HFFc6 (cell line): ENCODE measurements at regions not wholly inside any gene's neighbourhood (a gene's known extent, or its start where the extent isn't known, plus 50 kb on each side); places are given as distances from the start of the nearest gene placed in this dataset.

Experiments used
- DNase-seq: peaks from one replicate; pipeline ENCODE4 v3.0.0-alpha.2; 2018
- H3K27ac Mint-ChIP-seq: 2 replicates; pipeline ENCODE4 v1.8.0; 2020; ENCODE audit warnings: mild to moderate bottlenecking, mixed read lengths
- H3K27me3 Mint-ChIP-seq: 2 replicates; pipeline ENCODE4 v1.8.0; 2021; ENCODE audit warnings: mild to moderate bottlenecking, moderate library complexity, mixed read lengths; ENCODE audit not compliant: insufficient read depth
- H3K36me3 Mint-ChIP-seq: 2 replicates; pipeline ENCODE4 v1.8.0; 2021; ENCODE audit warnings: low read depth, mixed read lengths
- H3K4me1 Mint-ChIP-seq: 2 replicates; pipeline ENCODE4 v1.8.0; 2020; ENCODE audit warnings: low read depth, mixed read lengths
- H3K4me3 Mint-ChIP-seq: 2 replicates; pipeline ENCODE4 v1.8.0; 2020; ENCODE audit warnings: mild to moderate bottlenecking, moderate library complexity, mixed read lengths
- H3K9me3 Mint-ChIP-seq: 2 replicates; pipeline ENCODE4 v1.8.0; 2020; ENCODE audit warnings: mild to moderate bottlenecking, mixed read lengths
- TF ChIP-seq, protein P1 (sequence below): fragments of 200-600 bp; sonication (generic); IDR thresholded peaks from 2 replicates; pipeline ENCODE4 v1.5.0; 2021; ENCODE audit warnings: antibody characterized with exemption, mild to moderate bottlenecking

DNA sequence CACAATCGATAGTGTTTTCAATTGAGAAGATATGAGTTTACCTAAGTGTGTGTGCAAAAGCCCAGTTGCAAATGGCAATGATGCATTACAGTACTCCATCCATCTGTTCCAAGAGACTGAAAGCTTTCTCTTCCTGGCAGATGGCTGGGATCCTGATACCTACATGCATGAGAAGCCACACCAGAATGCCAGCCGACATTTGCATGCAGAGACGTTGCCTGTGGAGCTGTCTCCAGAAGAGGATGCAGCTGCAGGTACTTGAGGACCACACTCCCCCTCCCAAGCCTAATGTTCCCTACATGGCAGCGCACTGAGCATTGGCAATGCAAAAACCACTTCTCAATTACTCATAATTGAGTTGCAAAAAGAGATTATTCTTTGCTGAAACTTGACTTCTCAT, 332.1 kb downstream of the WDR11 start:
- Mint-ChIP-seq H3K27me3 (no peaks in the 10 kb centered on the region), H3K4me3 (no peak overlapping the region), H3K27ac (no peak overlapping the region), H3K4me1 (no peaks in the 10 kb centered on the region), H3K9me3 (peaks cover 10% of the 10 kb centered on the region), H3K36me3 (no peaks in the 10 kb centered on the region)
- DNase-seq: no peak
- TF ChIP-seq, protein P1, sequence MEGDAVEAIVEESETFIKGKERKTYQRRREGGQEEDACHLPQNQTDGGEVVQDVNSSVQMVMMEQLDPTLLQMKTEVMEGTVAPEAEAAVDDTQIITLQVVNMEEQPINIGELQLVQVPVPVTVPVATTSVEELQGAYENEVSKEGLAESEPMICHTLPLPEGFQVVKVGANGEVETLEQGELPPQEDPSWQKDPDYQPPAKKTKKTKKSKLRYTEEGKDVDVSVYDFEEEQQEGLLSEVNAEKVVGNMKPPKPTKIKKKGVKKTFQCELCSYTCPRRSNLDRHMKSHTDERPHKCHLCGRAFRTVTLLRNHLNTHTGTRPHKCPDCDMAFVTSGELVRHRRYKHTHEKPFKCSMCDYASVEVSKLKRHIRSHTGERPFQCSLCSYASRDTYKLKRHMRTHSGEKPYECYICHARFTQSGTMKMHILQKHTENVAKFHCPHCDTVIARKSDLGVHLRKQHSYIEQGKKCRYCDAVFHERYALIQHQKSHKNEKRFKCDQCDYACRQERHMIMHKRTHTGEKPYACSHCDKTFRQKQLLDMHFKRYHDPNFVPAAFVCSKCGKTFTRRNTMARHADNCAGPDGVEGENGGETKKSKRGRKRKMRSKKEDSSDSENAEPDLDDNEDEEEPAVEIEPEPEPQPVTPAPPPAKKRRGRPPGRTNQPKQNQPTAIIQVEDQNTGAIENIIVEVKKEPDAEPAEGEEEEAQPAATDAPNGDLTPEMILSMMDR: no peak

DNA sequence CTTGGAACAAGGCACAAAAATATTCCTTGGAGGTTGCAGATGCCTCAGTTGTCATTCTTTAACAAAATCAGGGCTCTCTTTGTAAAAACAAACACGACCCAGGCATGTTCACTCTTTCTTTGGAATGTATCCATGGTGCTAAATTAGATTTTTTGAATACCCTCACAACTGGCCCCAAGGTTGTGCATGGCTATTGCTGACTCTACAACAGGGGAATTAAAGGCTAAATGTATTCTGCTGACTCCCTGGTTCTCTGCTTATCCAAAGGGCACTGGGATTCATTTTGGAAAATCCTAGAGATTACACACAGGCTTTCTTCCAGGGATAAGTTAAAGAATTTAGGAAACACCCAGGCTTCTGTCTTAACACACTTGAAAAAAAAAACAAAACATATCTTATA, 332.5 kb downstream of the WDR11 start:
- Mint-ChIP-seq H3K9me3 (peaks cover 11% of the 10 kb centered on the region), H3K27me3 (no peaks in the 10 kb centered on the region), H3K4me1 (no peaks in the 10 kb centered on the region), H3K27ac (no peak overlapping the region), H3K4me3 (no peak overlapping the region), H3K36me3 (no peaks in the 10 kb centered on the region)
- TF ChIP-seq, protein P1: no peak
- DNase-seq: no peak

DNA sequence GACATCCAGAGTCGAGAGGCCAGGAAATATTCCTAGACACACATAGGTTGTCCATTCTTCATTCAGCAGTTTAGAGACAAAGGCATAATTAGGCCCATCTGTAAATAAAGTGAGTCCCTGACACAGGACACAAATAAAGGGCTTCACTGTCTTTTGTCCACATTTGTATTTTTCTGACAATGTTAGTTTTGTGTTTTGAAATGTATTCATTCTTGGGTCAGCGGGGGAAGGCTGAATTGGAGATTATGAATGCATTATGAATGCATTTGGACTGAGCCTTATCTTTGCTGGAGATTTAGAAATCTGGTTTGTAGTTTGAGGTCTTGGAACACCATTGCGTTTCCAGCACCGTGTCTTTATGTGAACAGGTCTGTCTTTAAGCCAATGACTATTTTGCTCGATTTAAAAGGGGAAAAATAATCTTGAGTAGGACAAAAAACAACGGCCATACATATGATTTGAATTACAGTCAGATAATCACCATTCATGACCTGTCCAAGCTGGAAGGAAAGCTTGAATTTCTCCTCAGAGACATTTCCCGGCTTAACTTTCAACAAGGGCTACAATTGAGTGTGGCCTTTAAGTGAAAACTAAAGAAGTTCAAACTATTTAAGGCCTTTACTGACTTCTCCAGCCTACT, 334.8 kb downstream of the WDR11 start:
- no peak for DNase-seq
- Mint-ChIP-seq H3K4me1 (no peaks in the 10 kb centered on the region), H3K9me3 (peaks cover 27% of the 10 kb centered on the region), H3K4me3 (no peak overlapping the region), H3K36me3 (no peaks in the 10 kb centered on the region), H3K27me3 (no peaks in the 10 kb centered on the region), H3K27ac (no peak overlapping the region)
- TF ChIP-seq, protein P1: no peak

DNA sequence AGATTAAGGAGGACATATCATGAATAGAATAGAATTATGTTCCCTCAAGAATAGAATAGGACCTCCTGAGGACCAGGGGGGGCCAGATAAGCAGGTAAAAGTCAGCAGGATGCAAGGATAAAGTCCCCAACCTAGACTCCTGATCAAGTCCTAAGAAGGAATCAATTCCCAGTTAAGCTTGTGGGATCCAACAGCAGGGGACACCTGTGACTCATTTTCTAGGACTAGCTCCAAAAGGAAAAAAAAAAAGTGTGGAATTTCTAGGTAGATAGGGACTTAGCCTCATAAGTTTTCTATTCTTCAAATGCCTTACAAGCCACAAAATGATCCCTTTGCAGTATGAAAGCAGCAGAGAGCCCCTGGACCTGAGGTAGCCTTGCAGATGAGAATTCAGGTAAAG, 336.2 kb downstream of the WDR11 start:
- Mint-ChIP-seq H3K4me1 (no peaks in the 10 kb centered on the region), H3K9me3 (peaks cover 26% of the 10 kb centered on the region), H3K4me3 (no peak overlapping the region), H3K27me3 (peaks cover 2% of the 10 kb centered on the region; the same call in 1 of the 2 replicates), H3K27ac (no peak overlapping the region), H3K36me3 (no peaks in the 10 kb centered on the region)
- TF ChIP-seq, protein P1: no peak
- DNase-seq: no peak

DNA sequence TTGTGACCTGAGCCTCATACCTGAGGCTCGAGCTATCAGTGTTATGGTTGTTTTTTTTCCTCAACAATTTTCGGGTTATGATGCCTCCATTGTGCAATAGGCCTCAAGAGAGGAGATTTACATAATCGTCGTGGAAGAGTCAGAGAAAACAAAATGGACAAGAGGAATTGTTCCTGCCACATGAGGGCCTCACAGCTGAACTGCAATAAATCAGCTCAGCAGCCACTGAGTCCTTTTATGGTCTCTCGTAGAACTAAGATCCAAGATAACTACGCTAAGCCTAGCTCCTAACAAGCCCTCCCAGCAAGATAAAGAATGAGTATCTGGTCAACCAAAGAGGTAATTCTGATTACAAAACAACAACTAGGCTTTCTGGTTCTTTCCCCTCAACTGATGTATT, 336.8 kb downstream of the WDR11 start:
- H3K27me3 Mint-ChIP-seq: peaks cover 2% of the 10 kb centered on the region; the same call in 1 of the 2 replicates
- TF ChIP-seq, protein P1: no peak
- H3K4me1 Mint-ChIP-seq: no peaks in the 10 kb centered on the region
- DNase-seq: no peak
- H3K9me3 Mint-ChIP-seq: peaks cover 31% of the 10 kb centered on the region
- peaks cover 2% of the 10 kb centered on the region; the same call in 1 of the 2 replicates for H3K36me3 Mint-ChIP-seq
- no peak overlapping the region for H3K27ac Mint-ChIP-seq
- no peak overlapping the region for H3K4me3 Mint-ChIP-seq
